ENCODE measurements at regions not wholly inside any gene's neighbourhood (a gene's known extent, or its start where the extent isn't known, plus 50 kb on each side); places are given as distances from the start of the nearest gene placed in this dataset.

- no peaks in the 10 kb centered on the region for H3K9me3 ChIP-seq
- DNase-seq (ENCODE audit: low spot score) = no peak
- H3K36me3 ChIP-seq = no peaks in the 10 kb centered on the region
- TF ChIP-seq CTCF (IDR thresholded peaks at IDR 0.05) = no peak
- H3K4me3 ChIP-seq = no peak overlapping the region
- H3K27ac ChIP-seq = no peak overlapping the region
- ATAC-seq (ENCODE audit: insufficient number of reproducible peaks, low FRiP score, low read depth) = no peak
- no peaks in the 10 kb centered on the region for H3K4me1 ChIP-seq (ENCODE audit: control insufficient read depth in 1 of 2, low read depth in 2 of 2)
- H3K27me3 ChIP-seq (replicated peaks; ENCODE audit: insufficient read depth) = no peaks in the 10 kb centered on the region
Observed at GRCh38 chr1:200267937-200268336, 141.9 kb downstream of the ZNF281 start.

GRCh38 chr1:200267458-200267857 lies 142.4 kb downstream of the ZNF281 start:
- Histone ChIP-seq H3K27me3 (replicated peaks; ENCODE audit: insufficient read depth) (no peaks in the 10 kb centered on the region), H3K27ac (no peak overlapping the region), H3K4me1 (ENCODE audit: control insufficient read depth in 1 of 2, low read depth in 2 of 2) (no peaks in the 10 kb centered on the region), H3K4me3 (no peak overlapping the region), H3K36me3 (no peaks in the 10 kb centered on the region), H3K9me3 (no peaks in the 10 kb centered on the region)
- ATAC-seq (ENCODE audit: insufficient number of reproducible peaks, low FRiP score, low read depth) (no peak), DNase-seq (ENCODE audit: low spot score) (no peak)
- no peak for TF ChIP-seq CTCF (IDR thresholded peaks at IDR 0.05)

- Histone ChIP-seq H3K27me3 (replicated peaks; ENCODE audit: insufficient read depth) (no peaks in the 10 kb centered on the region), H3K36me3 (no peaks in the 10 kb centered on the region), H3K4me1 (ENCODE audit: control insufficient read depth in 1 of 2, low read depth in 2 of 2) (no peaks in the 10 kb centered on the region), H3K4me3 (no peak overlapping the region), H3K27ac (no peak overlapping the region), H3K9me3 (no peaks in the 10 kb centered on the region)
- no peak for ATAC-seq (ENCODE audit: insufficient number of reproducible peaks, low FRiP score, low read depth)
- TF ChIP-seq CTCF (IDR thresholded peaks at IDR 0.05) = no peak
- no peak for DNase-seq (ENCODE audit: low spot score)
Observed at GRCh38 chr1:200266871-200267270, 143.0 kb downstream of the ZNF281 start.

GRCh38 chr1:200265881-200266280 lies 144.0 kb downstream of the ZNF281 start:
- H3K27me3 ChIP-seq (replicated peaks; ENCODE audit: insufficient read depth) = no peaks in the 10 kb centered on the region
- H3K9me3 ChIP-seq = no peaks in the 10 kb centered on the region
- ATAC-seq (ENCODE audit: insufficient number of reproducible peaks, low FRiP score, low read depth) = no peak
- no peak overlapping the region for H3K27ac ChIP-seq
- no peak for DNase-seq (ENCODE audit: low spot score)
- TF ChIP-seq CTCF (IDR thresholded peaks at IDR 0.05) = no peak
- no peaks in the 10 kb centered on the region for H3K4me1 ChIP-seq (ENCODE audit: control insufficient read depth in 1 of 2, low read depth in 2 of 2)
- H3K4me3 ChIP-seq = no peak overlapping the region
- H3K36me3 ChIP-seq = no peaks in the 10 kb centered on the region

GRCh38 chr1:200265104-200265503 lies 144.7 kb downstream of the ZNF281 start:
- no peaks in the 10 kb centered on the region for H3K4me1 ChIP-seq (ENCODE audit: control insufficient read depth in 1 of 2, low read depth in 2 of 2)
- no peaks in the 10 kb centered on the region for H3K9me3 ChIP-seq
- no peak overlapping the region for H3K27ac ChIP-seq
- ATAC-seq (ENCODE audit: insufficient number of reproducible peaks, low FRiP score, low read depth) (no peak), DNase-seq (ENCODE audit: low spot score) (no peak)
- no peaks in the 10 kb centered on the region for H3K27me3 ChIP-seq (replicated peaks; ENCODE audit: insufficient read depth)
- TF ChIP-seq CTCF (IDR thresholded peaks at IDR 0.05) = no peak
- no peaks in the 10 kb centered on the region for H3K36me3 ChIP-seq
- no peak overlapping the region for H3K4me3 ChIP-seq
